ENCODE measurements at regions not wholly inside any gene's neighbourhood (a gene's known extent, or its start where the extent isn't known, plus 50 kb on each side); places are given as distances from the start of the nearest gene placed in this dataset.

GRCh38 chr14:62491146-62491545 lies 554.1 kb downstream of the KCNH5 start:
- no peaks in the 10 kb centered on the region for H3K79me1 ChIP-seq (ENCODE audit: insufficient read depth, low read depth, low read length, poor library complexity, severe bottlenecking)
- DNase-seq: no peak
- no peak overlapping the region for H2BK12ac ChIP-seq (ENCODE audit: insufficient read length, low read depth, low read length)
- H4K20me1 ChIP-seq (ENCODE audit: control insufficient read depth, insufficient read depth, insufficient read length): no peaks in the 10 kb centered on the region
- Mint-ChIP-seq H3K4me1 (no peaks in the 10 kb centered on the region), H3K27me3 (ENCODE audit: low read depth) (no peaks in the 10 kb centered on the region), H3K4me3 (no peak overlapping the region), H3K36me3 (ENCODE audit: insufficient read depth in 1 of 3, low read depth in 3 of 3) (peaks cover 0 to 10% (median 9%) of the 10 kb centered on the region in 3 experiments; a peak in 5 of 7 replicates), H3K9me3 (peaks cover 17% of the 10 kb centered on the region in 2 experiments), H3K27ac (no peak overlapping the region)
- H4K8ac ChIP-seq (replicated peaks; ENCODE audit: insufficient read length, low read depth, low read length): no peak overlapping the region
- H3K4me2 ChIP-seq (ENCODE audit: insufficient read depth, insufficient read length, low read length): no peak overlapping the region
- H3K9me3 ChIP-seq (ENCODE audit: control insufficient read depth, low read depth, low read length): no peaks in the 10 kb centered on the region
- H3K23me2 ChIP-seq (ENCODE audit: insufficient read length, low read depth, low read length, poor library complexity, severe bottlenecking): no peaks in the 10 kb centered on the region
- H2BK15ac ChIP-seq (ENCODE audit: low read depth, low read length): no peak overlapping the region
- H3K23ac ChIP-seq (ENCODE audit: insufficient read length, low read depth, low read length): no peak overlapping the region
- H2AK5ac ChIP-seq (ENCODE audit: insufficient read length, low read length): no peak overlapping the region
- no peak overlapping the region for H3T11ph ChIP-seq (ENCODE audit: low read length)
- H2BK5ac ChIP-seq (ENCODE audit: insufficient read length, low read length): no peak overlapping the region
- H3K56ac ChIP-seq (ENCODE audit: insufficient read length, low read depth, low read length): no peak overlapping the region
- H4K91ac ChIP-seq (ENCODE audit: insufficient read length, low read depth, low read length): no peak overlapping the region
- no peak overlapping the region for H2BK120ac ChIP-seq (ENCODE audit: low read depth, low read length, poor library complexity, severe bottlenecking)
- H3K14ac ChIP-seq (ENCODE audit: insufficient read depth, low read length): no peak overlapping the region
- H2BK20ac ChIP-seq (ENCODE audit: low read depth, low read length, poor library complexity, severe bottlenecking): no peak overlapping the region
- H3K27ac ChIP-seq (ENCODE audit: insufficient read length, low read depth, low read length): no peak overlapping the region
- H3K79me2 ChIP-seq (ENCODE audit: insufficient read depth, low read length): no peaks in the 10 kb centered on the region
- H4K5ac ChIP-seq (ENCODE audit: insufficient read length, low read depth, low read length): no peak overlapping the region
- no peak overlapping the region for H3K9ac ChIP-seq (ENCODE audit: extremely low read depth, insufficient read length, low read length)
- no peak overlapping the region for H2AFZ ChIP-seq (ENCODE audit: low read length)
- H3K4ac ChIP-seq (ENCODE audit: low read depth, low read length): no peak overlapping the region
- TF ChIP-seq, protein P1, sequence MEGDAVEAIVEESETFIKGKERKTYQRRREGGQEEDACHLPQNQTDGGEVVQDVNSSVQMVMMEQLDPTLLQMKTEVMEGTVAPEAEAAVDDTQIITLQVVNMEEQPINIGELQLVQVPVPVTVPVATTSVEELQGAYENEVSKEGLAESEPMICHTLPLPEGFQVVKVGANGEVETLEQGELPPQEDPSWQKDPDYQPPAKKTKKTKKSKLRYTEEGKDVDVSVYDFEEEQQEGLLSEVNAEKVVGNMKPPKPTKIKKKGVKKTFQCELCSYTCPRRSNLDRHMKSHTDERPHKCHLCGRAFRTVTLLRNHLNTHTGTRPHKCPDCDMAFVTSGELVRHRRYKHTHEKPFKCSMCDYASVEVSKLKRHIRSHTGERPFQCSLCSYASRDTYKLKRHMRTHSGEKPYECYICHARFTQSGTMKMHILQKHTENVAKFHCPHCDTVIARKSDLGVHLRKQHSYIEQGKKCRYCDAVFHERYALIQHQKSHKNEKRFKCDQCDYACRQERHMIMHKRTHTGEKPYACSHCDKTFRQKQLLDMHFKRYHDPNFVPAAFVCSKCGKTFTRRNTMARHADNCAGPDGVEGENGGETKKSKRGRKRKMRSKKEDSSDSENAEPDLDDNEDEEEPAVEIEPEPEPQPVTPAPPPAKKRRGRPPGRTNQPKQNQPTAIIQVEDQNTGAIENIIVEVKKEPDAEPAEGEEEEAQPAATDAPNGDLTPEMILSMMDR (conservative IDR thresholded peaks at IDR 0.05): no peak
- WGBS (ENCODE audit: extremely low coverage, insufficient read length, low lambda C conversion rate): no CpG with 5 or more reads among the region's 1 CpG
- H3K4me1 ChIP-seq (ENCODE audit: insufficient read depth, low read length): no peaks in the 10 kb centered on the region
- H3K27me3 ChIP-seq (ENCODE audit: insufficient read depth, low read length): no peaks in the 10 kb centered on the region
- H3K18ac ChIP-seq (ENCODE audit: insufficient read length, low read depth, low read length): no peak overlapping the region

Measured in H9 (cell line).